Stimulated activated CD4-positive, alpha-beta T cell treated with anti-CD3 and anti-CD28 coated beads, Interleukin-12 subunit alpha, Interleukin-12 subunit beta, amount 100 ng/mL, for 48 hours (primary cell): ENCODE measurements at regions not wholly inside any gene's neighbourhood (a gene's known extent, or its start where the extent isn't known, plus 50 kb on each side); places are given as distances from the start of the nearest gene placed in this dataset.

Experiments
- DNase-seq, 3 donors: peaks; one replicate each; pipeline ENCODE4 v3.0.0-alpha.2; 2020; ENCODE audit warnings: low read depth in 2 of 3, low spot score in 1 of 3

GRCh38 chr2:5985536-5986385, 293.6 kb downstream of the SOX11 start:
- DNase-seq, result no peak

- DNase-seq, result no peak
These were observed 294.9 kb downstream of the SOX11 start for GRCh38 chr2:5986801-5987787.

- DNase-seq, result no peak
These were observed 295.9 kb downstream of the SOX11 start for GRCh38 chr2:5988120-5988519.

GRCh38 chr2:5990086-5990485, 297.9 kb downstream of the SOX11 start:
- DNase-seq, result no peak

- DNase-seq, result no peak
These were observed 299.3 kb downstream of the SOX11 start for GRCh38 chr2:5991305-5991968.

- DNase-seq, result no peak
These were observed 303.6 kb downstream of the SOX11 start for GRCh38 chr2:5995832-5996231.

GRCh38 chr2:6008186-6008585, 316.0 kb downstream of the SOX11 start:
- no peak for DNase-seq

GRCh38 chr2:6008726-6009125, 316.5 kb downstream of the SOX11 start:
- DNase-seq, result no peak

GRCh38 chr2:6010163-6010562, 318.0 kb downstream of the SOX11 start:
- DNase-seq, result no peak

- DNase-seq, result no peak
These were observed 319.7 kb downstream of the SOX11 start for GRCh38 chr2:6011921-6012320.

GRCh38 chr2:6017736-6018286, 325.6 kb downstream of the SOX11 start:
- DNase-seq, result no peak

- DNase-seq, result no peak
These were observed 332.0 kb downstream of the SOX11 start for GRCh38 chr2:6024229-6024628.

- DNase-seq, result no peak
These were observed 332.6 kb downstream of the SOX11 start for GRCh38 chr2:6024784-6025183.

- no peak for DNase-seq
These were observed 333.2 kb downstream of the SOX11 start for GRCh38 chr2:6025391-6025790.

GRCh38 chr2:6027066-6027465, 334.9 kb downstream of the SOX11 start:
- DNase-seq, result no peak

GRCh38 chr2:6031200-6031867, 339.1 kb downstream of the SOX11 start:
- DNase-seq, result no peak

GRCh38 chr2:6036211-6036610, 344.0 kb downstream of the SOX11 start:
- DNase-seq, result no peak

GRCh38 chr2:6043238-6043637, 351.1 kb downstream of the SOX11 start:
- no peak for DNase-seq

- DNase-seq, result no peak
These were observed 360.5 kb downstream of the SOX11 start for GRCh38 chr2:6052649-6053048.

GRCh38 chr2:6053743-6054142, 361.6 kb downstream of the SOX11 start:
- DNase-seq, result no peak
